IMR-90 (cell line): ENCODE measurements at regions not wholly inside any gene's neighbourhood (a gene's known extent, or its start where the extent isn't known, plus 50 kb on each side); places are given as distances from the start of the nearest gene placed in this dataset.

Experiments used
- ATAC-seq: fragments of 200-7000 bp; cut with Tn5 transposase; 2 replicates; pipeline ENCODE4 v1.9.1; 2020; ENCODE audit warnings: low read depth, mild to moderate bottlenecking, moderate library complexity
- BruUV-seq: library from RNA; stranded (reverse); fragments of 400-500 nt; replicated peaks from 2 replicates; lab custom pipeline; 2021; lab: Mats Ljungman, UMichigan
- CTCF ChIA-PET: fragments of 300-600 bp; formaldehyde crosslinking; extraction: SDS; loops from one replicate; lab custom pipeline; 2021; ENCODE audit warnings: antibody characterized with exemption; lab: Yijun Ruan, JAX
- POLR2A ChIA-PET: fragments of 300-600 bp; sonication (Branson Sonifier 250); formaldehyde crosslinking; loops from one replicate; lab custom pipeline; 2022; ENCODE audit warnings: antibody characterized with exemption; ENCODE audit not compliant: unreplicated experiment; lab: Charles Lee
- DNase-seq: peaks from one replicate; pipeline ENCODE4 v3.0.0; 2013
- H2AFZ ChIP-seq: replicated peaks from 2 replicates; pipeline ENCODE3; 2013; ENCODE audit warnings: low read length, mild to moderate bottlenecking; ENCODE audit not compliant: poor library complexity
- H2AK5ac ChIP-seq: 2 replicates; pipeline ENCODE4 v1.6.1; 2013; ENCODE audit warnings: low read depth, low read length, inconsistent platforms
- H2AK9ac ChIP-seq: replicated peaks from 2 replicates; pipeline ENCODE3; 2013; ENCODE audit warnings: mild to moderate bottlenecking, low read depth, low read length, moderate library complexity; ENCODE audit not compliant: poor library complexity
- H2BK120ac ChIP-seq: 2 replicates; pipeline ENCODE4 v1.6.1; 2013; ENCODE audit warnings: low read depth, low read length, inconsistent platforms
- H2BK15ac ChIP-seq: 3 replicates; pipeline ENCODE4 v1.6.1; 2013; ENCODE audit warnings: low read depth, low read length, inconsistent platforms
- H2BK20ac ChIP-seq: 2 replicates; pipeline ENCODE4 v1.6.1; 2013; ENCODE audit warnings: low read depth, mild to moderate bottlenecking, inconsistent platforms, low read length, moderate library complexity
- H2BK5ac ChIP-seq: 2 replicates; pipeline ENCODE4 v1.6.1; 2013; ENCODE audit warnings: mild to moderate bottlenecking, low read depth, low read length, inconsistent platforms; ENCODE audit not compliant: poor library complexity, severe bottlenecking
- H3K14ac ChIP-seq: replicated peaks from 2 replicates; pipeline ENCODE4 v1.6.1; 2013; ENCODE audit warnings: low read depth, low read length, inconsistent platforms
- H3K18ac ChIP-seq: 2 replicates; pipeline ENCODE4 v1.6.1; 2013; ENCODE audit warnings: low read depth, low read length, control low read depth
- H3K23ac ChIP-seq: 2 replicates; pipeline ENCODE4 v1.6.1; 2013; ENCODE audit warnings: low read depth, low read length, inconsistent platforms
- H3K27ac ChIP-seq: 2 replicates; pipeline ENCODE4 v1.5.1; 2013; ENCODE audit warnings: mild to moderate bottlenecking, control low read depth, low read length; ENCODE audit not compliant: insufficient read depth
- H3K27me3 ChIP-seq: 2 replicates; pipeline ENCODE4 v1.6.1; 2013; ENCODE audit warnings: low read length; ENCODE audit not compliant: control insufficient read depth, insufficient read depth
- H3K36me3 ChIP-seq: 2 replicates; pipeline ENCODE4 v1.6.1; 2013; ENCODE audit warnings: low read length, mixed read lengths; ENCODE audit not compliant: control insufficient read depth, insufficient read depth
- H3K4ac ChIP-seq: 2 replicates; pipeline ENCODE4 v1.6.1; 2013; ENCODE audit warnings: low read depth, low read length, inconsistent platforms
- H3K4me1 ChIP-seq: 2 replicates; pipeline ENCODE4 v1.6.1; 2013; ENCODE audit warnings: low read length, mixed read lengths; ENCODE audit not compliant: control insufficient read depth, insufficient read depth
- H3K4me2 ChIP-seq: 2 replicates; pipeline ENCODE4 v1.6.1; 2013; ENCODE audit warnings: low read depth, mild to moderate bottlenecking, control low read depth, low read length, moderate library complexity
- H3K4me3 ChIP-seq: 2 replicates; pipeline ENCODE4 v1.5.1; 2013; ENCODE audit warnings: low read depth, mild to moderate bottlenecking, control low read depth, low read length, moderate library complexity; ENCODE audit not compliant: insufficient read depth
- H3K56ac ChIP-seq: 2 replicates; pipeline ENCODE4 v1.6.1; 2013; ENCODE audit warnings: low read length, inconsistent platforms; ENCODE audit not compliant: insufficient read depth; ENCODE audit errors: extremely low read depth
- H3K79me1 ChIP-seq, 2 experiments: 2 replicates each; pipeline ENCODE4 v1.6.1; 2013; ENCODE audit warnings: low read length in 2 of 2, inconsistent platforms in 1 of 2, low read depth in 1 of 2
- H3K9ac ChIP-seq: 2 replicates; pipeline ENCODE4 v1.6.1; 2013; ENCODE audit warnings: low read depth, low read length, control low read depth
- H3K9me1 ChIP-seq: 2 replicates; pipeline ENCODE4 v1.6.1; 2013; ENCODE audit warnings: low read length, inconsistent platforms; ENCODE audit not compliant: insufficient read depth
- H3K9me3 ChIP-seq: 2 replicates; pipeline ENCODE4 v1.6.1; 2013; ENCODE audit warnings: low read length; ENCODE audit not compliant: control insufficient read depth, insufficient read depth
- H4K20me1 ChIP-seq: 2 replicates; pipeline ENCODE4 v1.6.1; 2013; ENCODE audit warnings: low read length, inconsistent platforms; ENCODE audit not compliant: insufficient read depth
- H4K5ac ChIP-seq: 2 replicates; pipeline ENCODE4 v1.6.1; 2013; ENCODE audit warnings: mild to moderate bottlenecking, low read depth, low read length, control low read depth
- H4K8ac ChIP-seq, 2 experiments: 2 replicates each; pipeline ENCODE4 v1.6.1; 2013; ENCODE audit warnings: low read depth in 2 of 2, low read length in 2 of 2, control low read depth in 1 of 2, inconsistent platforms in 1 of 2
- H4K91ac ChIP-seq: 2 replicates; pipeline ENCODE4 v1.6.1; 2013; ENCODE audit warnings: low read depth, low read length, inconsistent platforms; ENCODE audit not compliant: insufficient read depth
- BHLHE40 ChIP-seq: fragments of 150-350 bp; IDR thresholded peaks from 2 replicates; pipeline ENCODE4 v1.6.1; 2016; ENCODE audit warnings: mild to moderate bottlenecking, low read depth, low read length
- CEBPB ChIP-seq: IDR thresholded peaks from 2 replicates; pipeline ENCODE4 v1.6.1; 2012; ENCODE audit warnings: low read depth, low read length, improper control_type of control experiment
- CHD1 ChIP-seq: IDR thresholded peaks from 2 replicates; pipeline ENCODE4 v1.6.1; 2012; ENCODE audit warnings: low read depth, low read length, improper control_type of control experiment
- CTCF ChIP-seq: conservative IDR thresholded peaks from 2 replicates; pipeline ENCODE4 v1.5.1; 2012; ENCODE audit warnings: mild to moderate bottlenecking, low read depth, low read length, improper control_type of control experiment
- ELK1 ChIP-seq: fragments of 150-350 bp; IDR thresholded peaks from 2 replicates; pipeline ENCODE4 v1.6.1; 2016; ENCODE audit warnings: low read depth, mild to moderate bottlenecking, low read length, moderate library complexity, borderline replicate concordance
- FOS ChIP-seq: fragments of 150-350 bp; IDR thresholded peaks from 2 replicates; pipeline ENCODE4 v1.6.1; 2016; ENCODE audit warnings: low read depth, low read length
- MAFK ChIP-seq: IDR thresholded peaks from 2 replicates; pipeline ENCODE4 v1.6.1; 2012; ENCODE audit warnings: low read depth, low read length, improper control_type of control experiment
- MAZ ChIP-seq: IDR thresholded peaks from 2 replicates; pipeline ENCODE4 v1.6.1; 2012; ENCODE audit warnings: low read depth, mild to moderate bottlenecking, low read length, improper control_type of control experiment, moderate library complexity, borderline replicate concordance
- MXI1 ChIP-seq: IDR thresholded peaks from 2 replicates; pipeline ENCODE4 v1.6.1; 2012; ENCODE audit warnings: low read depth, mild to moderate bottlenecking, low read length, moderate library complexity, borderline replicate concordance
- NFE2L2 ChIP-seq: fragments of 150-350 bp; IDR thresholded peaks from 2 replicates; pipeline ENCODE4 v1.6.1; 2016; ENCODE audit warnings: low read depth, mild to moderate bottlenecking, low read length
- POLR2A ChIP-seq: IDR thresholded peaks from 2 replicates; pipeline ENCODE4 v1.6.1; 2012; ENCODE audit warnings: mild to moderate bottlenecking, low read depth, low read length
- RAD21 ChIP-seq: IDR thresholded peaks from 2 replicates; pipeline ENCODE4 v1.6.1; 2012; ENCODE audit warnings: low read length, improper control_type of control experiment
- RCOR1 ChIP-seq: IDR thresholded peaks from 2 replicates; pipeline ENCODE4 v1.6.1; 2012; ENCODE audit warnings: mild to moderate bottlenecking, low read length, improper control_type of control experiment; ENCODE audit not compliant: insufficient replicate concordance
- RFX5 ChIP-seq: IDR thresholded peaks from 2 replicates; pipeline ENCODE4 v1.8.0; 2012; ENCODE audit warnings: low read depth, mild to moderate bottlenecking, low read length, moderate library complexity
- SMC3 ChIP-seq: fragments of 150-350 bp; IDR thresholded peaks from 2 replicates; pipeline ENCODE4 v1.6.1; 2016; ENCODE audit warnings: low read depth, mild to moderate bottlenecking, antibody characterized with exemption, low read length, moderate library complexity
- USF2 ChIP-seq: fragments of 150-350 bp; IDR thresholded peaks from 2 replicates; pipeline ENCODE4 v1.6.1; 2017; ENCODE audit warnings: mild to moderate bottlenecking, antibody characterized with exemption, low read length, low read depth
- WGBS, 2 experiments: methylation state at CpG; one replicate each; pipeline versions ENCODE4 v1.1.5 to v1.1.7; 2013; ENCODE audit warnings: missing lambda C conversion rate in 2 of 2; ENCODE audit not compliant: insufficient read length in 1 of 2; ENCODE audit errors: extremely low coverage in 2 of 2; 5-methylcytosine and 5-hydroxymethylcytosine counted together
- dilution Hi-C: fragments of 300-500 bp; cut with HindIII; formaldehyde crosslinking; loops from one replicate; pipeline ENCODE4 v1.14.3; 2018; ENCODE audit warnings: low sequenced_read_pairs; ENCODE audit not compliant: unreplicated experiment
- in situ Hi-C: fragments of 300-500 bp; cut with MboI; formaldehyde crosslinking; loops from 3 replicates; pipeline ENCODE4 v1.14.3; 2019; ENCODE audit warnings: low sequenced_read_pairs, inconsistent platforms, mixed read lengths
- intact Hi-C: fragments of 100-400 bp; cut with micrococcal nuclease; formaldehyde crosslinking; loops from 2 replicates; pipeline ENCODE4 v1.10.0; 2022

- Histone ChIP-seq H3K9me3 (no peaks in the 10 kb centered on the region), H3K4me2 (no peak overlapping the region), H3K27me3 (peaks cover 22% of the 10 kb centered on the region), H4K5ac (no peak overlapping the region), H2AK5ac (no peak overlapping the region), H3K14ac (no peak overlapping the region), H3K9ac (no peak overlapping the region), H3K18ac (no peak overlapping the region), H3K9me1 (no peaks in the 10 kb centered on the region), H3K36me3 (no peaks in the 10 kb centered on the region), H2AK9ac (no peak overlapping the region), H3K23ac (no peak overlapping the region), H3K79me1 (no peaks in the 10 kb centered on the region), H3K4me3 (no peak overlapping the region), H4K8ac (no peak overlapping the region), H2BK15ac (no peak overlapping the region), H2BK5ac (no peak overlapping the region), H3K4me1 (no peaks in the 10 kb centered on the region), H2BK20ac (no peak overlapping the region), H4K91ac (no peak overlapping the region), H4K20me1 (no peaks in the 10 kb centered on the region), H2AFZ (no peak overlapping the region), H3K27ac (no peak overlapping the region), H2BK120ac (no peak overlapping the region), H3K56ac (no peak overlapping the region), H3K4ac (no peak overlapping the region)
- CTCF ChIA-PET, result interaction anchor here (0.5 to 2.0 kb wide), 2 partner anchors 213 to 321 kb away, joined by 5 to 9 read pairs; no protein-coding TSS in a partner anchor
- TF ChIP-seq RFX5, result no peak
- TF ChIP-seq NFE2L2, result no peak
- TF ChIP-seq MAZ, result no peak
- TF ChIP-seq CHD1, result no peak
- TF ChIP-seq CTCF, result no peak
- no peak for TF ChIP-seq ELK1
- no peak for TF ChIP-seq CEBPB
- no peak for TF ChIP-seq RCOR1
- no peak for TF ChIP-seq FOS
- no peak for TF ChIP-seq SMC3
- no peak for TF ChIP-seq BHLHE40
- TF ChIP-seq MAFK, result no peak
- TF ChIP-seq POLR2A, result no peak
- TF ChIP-seq USF2, result no peak
- TF ChIP-seq MXI1, result no peak
- TF ChIP-seq RAD21, result no peak
- dilution Hi-C loops (no loop called here), in situ Hi-C loops (no loop called here), intact Hi-C loops (no loop called here)
- 69% methylated on average over 5 of the region's 12 CpGs; no CpG with 5 or more reads in 1 of the 2 experiments for WGBS, 2 experiments
- ATAC-seq, result no peak
- peak; percentile 7 for DNase-seq
- no TSS peak for BruUV-seq
- POLR2A ChIA-PET, result no interaction called here
These were observed 96.7 kb upstream of the TMPRSS2 start for GRCh38 chr21:41604583-41605041.
